SU-DHL-6 (cell line): ENCODE measurements at regions not wholly inside any gene's neighbourhood (a gene's known extent, or its start where the extent isn't known, plus 50 kb on each side); places are given as distances from the start of the nearest gene placed in this dataset.

Experiments used
- H2AFZ ChIP-seq: fragments of 200-600 bp; sonication (generic); 2 replicates; pipeline ENCODE4 v1.6.1; 2014; ENCODE audit warnings: low read depth, mild to moderate bottlenecking, moderate library complexity, mixed read lengths, antibody characterized with exemption, low read length; ENCODE audit not compliant: severe bottlenecking
- H3F3A ChIP-seq: fragments of 200-600 bp; shearing (Covaris generic); 2 replicates; pipeline ENCODE4 v1.6.0; 2016; ENCODE audit warnings: antibody characterized with exemption, mild to moderate bottlenecking; ENCODE audit not compliant: insufficient read depth
- H3K27ac ChIP-seq: fragments of 200-600 bp; sonication (generic); 2 replicates; pipeline ENCODE4 v1.5.1; 2016; ENCODE audit warnings: low read depth, mild to moderate bottlenecking, low read length, moderate library complexity, mixed read lengths
- H3K27me3 ChIP-seq: fragments of 200-600 bp; sonication (generic), shearing (Covaris generic); 2 replicates; pipeline ENCODE4 v1.6.0; 2014; ENCODE audit warnings: mild to moderate bottlenecking, low read length
- H3K36me3 ChIP-seq: fragments of 200-600 bp; sonication (generic); 2 replicates; pipeline ENCODE4 v1.6.1; 2014; ENCODE audit warnings: mild to moderate bottlenecking, low read length, mixed read lengths
- H3K4me2 ChIP-seq: fragments of 300-600, 200-600 bp; shearing (Covaris generic), sonication (generic); 2 replicates; pipeline ENCODE4 v1.6.0; 2014; ENCODE audit warnings: low read length, low read depth, mild to moderate bottlenecking; ENCODE audit not compliant: poor library complexity, severe bottlenecking
- H3K4me3 ChIP-seq: fragments of 200-600 bp; sonication (generic); 2 replicates; pipeline ENCODE4 v1.5.1; 2014; ENCODE audit warnings: antibody characterized with exemption, low read length, mild to moderate bottlenecking, mixed read lengths; ENCODE audit not compliant: insufficient read depth, poor library complexity, severe bottlenecking
- H3K79me2 ChIP-seq: fragments of 200-600 bp; sonication (generic); 2 replicates; pipeline ENCODE4 v1.6.1; 2014; ENCODE audit warnings: mild to moderate bottlenecking, low read length, moderate library complexity; ENCODE audit not compliant: insufficient read depth
- H3K9ac ChIP-seq: fragments of 200-600 bp; sonication (generic); 2 replicates; pipeline ENCODE4 v1.7.0; 2014; ENCODE audit warnings: mild to moderate bottlenecking, low read length
- H3K9me2 ChIP-seq: fragments of 200-600 bp; sonication (generic); replicated peaks from 2 replicates; pipeline ENCODE4 v1.6.1; 2014; ENCODE audit warnings: low read length; ENCODE audit not compliant: insufficient read depth
- H3K9me3 ChIP-seq: fragments of 200-600 bp; sonication (generic); 2 replicates; pipeline ENCODE4 v1.6.1; 2014; ENCODE audit warnings: low read length, mixed read lengths; ENCODE audit not compliant: insufficient read depth
- H4K20me1 ChIP-seq: fragments of 200-600 bp; sonication (generic); 2 replicates; pipeline ENCODE4 v1.6.1; 2014; ENCODE audit warnings: low read depth, mild to moderate bottlenecking, antibody characterized with exemption, low read length, moderate library complexity, mixed read lengths
- CTCF ChIP-seq: fragments of 200-600 bp; sonication (generic); IDR thresholded peaks from one replicate; pipeline ENCODE4 v1.5.1; 2017; ENCODE audit warnings: antibody characterized with exemption, mild to moderate bottlenecking, low read length, moderate library complexity; ENCODE audit not compliant: insufficient read depth, poor library complexity, severe bottlenecking
- EZH2phosphoT487 ChIP-seq: fragments of 200-600 bp; sonication (generic), shearing (Covaris generic); conservative IDR thresholded peaks from 2 replicates; pipeline ENCODE4 v1.6.1; 2018; ENCODE audit warnings: mild to moderate bottlenecking, antibody characterized with exemption, low read length, moderate library complexity, mixed read lengths

DNA sequence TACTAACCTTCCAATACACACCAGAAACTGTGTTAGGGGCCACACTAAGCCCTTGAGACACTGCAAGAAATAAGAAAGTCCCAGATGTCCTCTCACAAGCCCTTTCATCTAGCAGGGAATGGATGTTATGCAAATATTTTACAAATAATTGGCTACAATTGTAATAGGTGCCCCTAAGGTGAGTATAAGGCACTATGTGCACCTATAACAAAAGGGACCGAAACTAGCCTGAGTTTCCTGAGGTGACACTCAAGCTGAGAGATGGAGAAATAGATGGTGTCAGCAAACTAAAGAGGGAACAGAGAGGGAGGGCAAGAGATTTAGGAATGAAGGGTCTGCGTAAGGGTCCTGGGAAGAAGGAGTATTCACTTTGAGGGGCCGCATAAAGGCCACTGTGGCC, 212.6 kb downstream of the TTC8 start:
- H3K27me3 ChIP-seq: no peaks in the 10 kb centered on the region; the same call in 1 of the 2 replicates
- no peak overlapping the region for H3K27ac ChIP-seq
- no peaks in the 10 kb centered on the region for H3F3A ChIP-seq
- H3K4me2 ChIP-seq: no peak overlapping the region
- no peaks in the 10 kb centered on the region for H4K20me1 ChIP-seq
- no peaks in the 10 kb centered on the region for H3K9me2 ChIP-seq
- no peaks in the 10 kb centered on the region for H3K79me2 ChIP-seq
- no peak overlapping the region for H3K4me3 ChIP-seq
- no peaks in the 10 kb centered on the region for H3K9me3 ChIP-seq
- H3K36me3 ChIP-seq: no peaks in the 10 kb centered on the region
- H3K9ac ChIP-seq: no peak overlapping the region
- H2AFZ ChIP-seq: no peak overlapping the region
- TF ChIP-seq CTCF: no peak
- no peak for TF ChIP-seq EZH2phosphoT487

DNA sequence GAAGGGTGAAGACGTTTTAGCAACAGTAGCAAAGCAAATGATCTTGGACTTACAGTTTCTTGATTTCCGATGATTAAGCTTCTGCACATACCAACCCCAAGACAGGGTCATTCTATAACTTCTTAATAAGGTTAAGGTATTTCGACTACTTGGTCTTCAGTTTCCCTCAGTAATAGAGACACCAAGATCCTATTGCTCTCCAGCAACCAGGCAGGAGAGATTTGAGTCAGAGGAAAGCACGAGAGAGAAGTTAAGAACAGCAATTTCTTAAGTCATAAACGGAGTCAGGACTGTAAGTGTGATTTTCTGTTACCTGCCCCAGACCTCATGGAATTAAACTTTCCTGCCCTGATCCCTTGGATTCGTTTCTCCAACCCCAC, 215.6 kb downstream of the TTC8 start:
- H3F3A ChIP-seq: no peaks in the 10 kb centered on the region
- no peaks in the 10 kb centered on the region for H3K9me3 ChIP-seq
- H2AFZ ChIP-seq: peak overlapping the region; percentile 52
- H3K9ac ChIP-seq: no peak overlapping the region
- H3K4me3 ChIP-seq: no peak overlapping the region
- H3K36me3 ChIP-seq: no peaks in the 10 kb centered on the region
- H4K20me1 ChIP-seq: no peaks in the 10 kb centered on the region
- H3K27ac ChIP-seq: no peak overlapping the region
- no peak overlapping the region for H3K4me2 ChIP-seq
- no peaks in the 10 kb centered on the region for H3K27me3 ChIP-seq
- TF ChIP-seq CTCF: no peak
- no peak for TF ChIP-seq EZH2phosphoT487
- no peaks in the 10 kb centered on the region for H3K79me2 ChIP-seq
- H3K9me2 ChIP-seq: no peaks in the 10 kb centered on the region

GRCh38 chr14:89040460-89041256, 216.2 kb downstream of the TTC8 start:
- TF ChIP-seq CTCF (peak; percentile 93), EZH2phosphoT487 (no peak)
- H3K4me3 ChIP-seq: no peak overlapping the region
- no peaks in the 10 kb centered on the region for H3K79me2 ChIP-seq
- H3K36me3 ChIP-seq: no peaks in the 10 kb centered on the region
- no peak overlapping the region for H3K4me2 ChIP-seq
- H3K27ac ChIP-seq: no peak overlapping the region
- H3F3A ChIP-seq: no peaks in the 10 kb centered on the region
- H3K9ac ChIP-seq: no peak overlapping the region
- no peaks in the 10 kb centered on the region for H4K20me1 ChIP-seq
- no peaks in the 10 kb centered on the region for H3K9me2 ChIP-seq
- H2AFZ ChIP-seq: peak overlapping the region; percentile 52
- no peaks in the 10 kb centered on the region for H3K9me3 ChIP-seq
- no peaks in the 10 kb centered on the region for H3K27me3 ChIP-seq
